ENCODE measurements at regions not wholly inside any gene's neighbourhood (a gene's known extent, or its start where the extent isn't known, plus 50 kb on each side); places are given as distances from the start of the nearest gene placed in this dataset.

GRCh38 chr20:12019715-12020114 lies 102.0 kb downstream of the BTBD3 start:
- WGBS, 2 donors = 68 to 74% methylated on average over 3 of the region's 3 CpGs

DNA sequence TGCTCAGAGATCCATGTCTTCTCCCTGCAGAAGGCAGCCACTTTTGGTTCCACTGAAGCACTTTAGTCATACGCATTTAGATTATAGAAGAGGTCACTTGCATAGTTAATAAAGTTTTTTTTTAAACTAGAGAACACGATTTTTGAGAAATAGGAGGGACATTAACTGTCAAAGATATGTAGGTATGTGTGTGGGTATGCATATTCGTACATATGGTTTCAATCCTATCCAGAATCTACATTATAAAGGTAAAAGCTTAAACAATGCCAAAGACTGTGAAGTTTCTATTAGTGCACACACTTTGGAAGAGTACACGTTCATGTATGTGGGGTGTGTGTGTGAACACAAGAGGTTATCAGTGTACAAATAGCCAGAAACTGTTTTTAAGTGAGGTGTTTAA lies 103.2 kb downstream of the BTBD3 start:
- 72 to 80% methylated on average over 4 of the region's 4 CpGs for WGBS, 2 donors
- H3K36me3 ChIP-seq (ENCODE audit: control insufficient read depth in 2 of 2, insufficient read depth in 2 of 2, low read length in 1 of 2) = no peaks in the 10 kb centered on the region

More at GRCh38 chr20:12019715-12020114, 102.0 kb downstream of the BTBD3 start:
- Histone ChIP-seq H3K4me3 (ENCODE audit: low read depth in 1 of 2, low read length in 2 of 2) (no peak overlapping the region), H3K36me3 (ENCODE audit: control insufficient read depth in 2 of 2, insufficient read depth in 2 of 2, low read length in 1 of 2) (no peaks in the 10 kb centered on the region), H3K4me1 (ENCODE audit: control insufficient read depth in 2 of 2, insufficient read depth in 2 of 2, low read length in 1 of 2) (no peaks in the 10 kb centered on the region), H3K27ac (ENCODE audit: low read depth in 2 of 2, low read length in 1 of 2) (no peak overlapping the region), H3K27me3 (ENCODE audit: control insufficient read depth in 1 of 2, insufficient read depth in 2 of 2, low read length in 2 of 2) (no peaks in the 10 kb centered on the region), H3K9me3 (ENCODE audit: control insufficient read depth in 2 of 2, insufficient read depth in 1 of 2, low read depth in 1 of 2, low read length in 1 of 2) (no peaks in the 10 kb centered on the region)

DNA sequence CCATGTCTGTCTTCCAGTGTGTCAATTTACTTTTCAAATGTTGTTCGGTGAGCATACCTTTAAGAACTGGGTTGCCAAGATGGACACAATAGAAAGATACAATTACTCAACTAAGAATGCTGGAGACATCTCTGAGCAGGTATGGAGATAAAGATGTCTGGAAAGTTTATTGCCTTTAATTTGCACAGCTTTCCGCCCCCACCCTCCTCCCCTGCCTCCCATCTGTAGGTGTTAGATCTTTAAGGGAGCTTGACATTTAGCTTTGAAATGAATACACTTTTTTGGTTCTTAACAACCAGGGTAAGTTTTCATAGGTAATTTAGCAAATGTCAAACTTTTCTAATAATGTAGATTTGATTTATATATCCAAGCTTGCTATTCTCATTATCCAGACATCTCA lies 104.4 kb downstream of the BTBD3 start:
- Histone ChIP-seq H3K27ac (ENCODE audit: low read depth in 2 of 2, low read length in 1 of 2) (no peak overlapping the region), H3K36me3 (ENCODE audit: control insufficient read depth in 2 of 2, insufficient read depth in 2 of 2, low read length in 1 of 2) (no peaks in the 10 kb centered on the region), H3K4me1 (ENCODE audit: control insufficient read depth in 2 of 2, insufficient read depth in 2 of 2, low read length in 1 of 2) (no peaks in the 10 kb centered on the region), H3K27me3 (ENCODE audit: control insufficient read depth in 1 of 2, insufficient read depth in 2 of 2, low read length in 2 of 2) (no peaks in the 10 kb centered on the region), H3K9me3 (ENCODE audit: control insufficient read depth in 2 of 2, insufficient read depth in 1 of 2, low read depth in 1 of 2, low read length in 1 of 2) (no peaks in the 10 kb centered on the region), H3K4me3 (ENCODE audit: low read depth in 1 of 2, low read length in 2 of 2) (no peak overlapping the region)
- WGBS, 2 donors = 90 to 95% methylated on average over 2 of the region's 2 CpGs

More for the DNA sequence above, 103.2 kb downstream of the BTBD3 start:
- Histone ChIP-seq H3K4me3 (ENCODE audit: low read depth in 1 of 2, low read length in 2 of 2) (no peak overlapping the region), H3K4me1 (ENCODE audit: control insufficient read depth in 2 of 2, insufficient read depth in 2 of 2, low read length in 1 of 2) (no peaks in the 10 kb centered on the region), H3K27me3 (ENCODE audit: control insufficient read depth in 1 of 2, insufficient read depth in 2 of 2, low read length in 2 of 2) (no peaks in the 10 kb centered on the region), H3K9me3 (ENCODE audit: control insufficient read depth in 2 of 2, insufficient read depth in 1 of 2, low read depth in 1 of 2, low read length in 1 of 2) (no peaks in the 10 kb centered on the region), H3K27ac (ENCODE audit: low read depth in 2 of 2, low read length in 1 of 2) (no peak overlapping the region)

GRCh38 chr20:12023194-12023795 lies 105.6 kb downstream of the BTBD3 start:
- H3K27me3 ChIP-seq (ENCODE audit: control insufficient read depth in 1 of 2, insufficient read depth in 2 of 2, low read length in 2 of 2) = no peaks in the 10 kb centered on the region
- no peaks in the 10 kb centered on the region for H3K9me3 ChIP-seq (ENCODE audit: control insufficient read depth in 2 of 2, insufficient read depth in 1 of 2, low read depth in 1 of 2, low read length in 1 of 2)
- no peak overlapping the region for H3K4me3 ChIP-seq (ENCODE audit: low read depth in 1 of 2, low read length in 2 of 2)
- H3K36me3 ChIP-seq (ENCODE audit: control insufficient read depth in 2 of 2, insufficient read depth in 2 of 2, low read length in 1 of 2) = no peaks in the 10 kb centered on the region
- WGBS, 2 donors = 81 to 95% methylated on average over 3 of the region's 3 CpGs
- H3K27ac ChIP-seq (ENCODE audit: low read depth in 2 of 2, low read length in 1 of 2) = no peak overlapping the region
- no peaks in the 10 kb centered on the region for H3K4me1 ChIP-seq (ENCODE audit: control insufficient read depth in 2 of 2, insufficient read depth in 2 of 2, low read length in 1 of 2)

- Histone ChIP-seq H3K4me1 (ENCODE audit: control insufficient read depth in 2 of 2, insufficient read depth in 2 of 2, low read length in 1 of 2) (no peaks in the 10 kb centered on the region), H3K27me3 (ENCODE audit: control insufficient read depth in 1 of 2, insufficient read depth in 2 of 2, low read length in 2 of 2) (no peaks in the 10 kb centered on the region), H3K27ac (ENCODE audit: low read depth in 2 of 2, low read length in 1 of 2) (no peak overlapping the region), H3K4me3 (ENCODE audit: low read depth in 1 of 2, low read length in 2 of 2) (no peak overlapping the region), H3K9me3 (ENCODE audit: control insufficient read depth in 2 of 2, insufficient read depth in 1 of 2, low read depth in 1 of 2, low read length in 1 of 2) (no peaks in the 10 kb centered on the region), H3K36me3 (ENCODE audit: control insufficient read depth in 2 of 2, insufficient read depth in 2 of 2, low read length in 1 of 2) (no peaks in the 10 kb centered on the region)
- WGBS, 2 donors = 90 to 91% methylated on average over 6 of the region's 6 CpGs
These were observed 111.1 kb downstream of the BTBD3 start for GRCh38 chr20:12028771-12029170.

DNA sequence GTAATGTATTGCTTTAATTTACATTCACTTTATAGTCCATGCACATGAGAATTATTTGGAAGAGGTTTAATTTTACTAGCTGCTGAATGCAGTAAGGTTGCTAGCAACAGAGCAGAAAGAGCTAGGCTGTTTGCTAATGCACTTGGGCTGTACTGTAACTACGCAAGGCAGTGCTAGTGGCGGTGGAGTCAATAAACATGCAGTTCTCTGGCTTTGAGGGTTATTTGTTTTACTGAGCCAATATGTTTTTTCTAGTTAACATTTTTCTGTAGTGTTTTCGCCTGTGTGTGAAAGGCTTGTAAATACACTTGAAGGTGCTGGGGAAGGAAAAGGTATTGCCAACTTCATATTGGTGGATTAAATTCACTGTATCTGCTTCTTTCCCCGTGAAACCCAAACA lies 112.8 kb downstream of the BTBD3 start:
- Histone ChIP-seq H3K4me3 (ENCODE audit: low read depth in 1 of 2, low read length in 2 of 2) (no peak overlapping the region), H3K4me1 (ENCODE audit: control insufficient read depth in 2 of 2, insufficient read depth in 2 of 2, low read length in 1 of 2) (no peaks in the 10 kb centered on the region), H3K9me3 (ENCODE audit: control insufficient read depth in 2 of 2, insufficient read depth in 1 of 2, low read depth in 1 of 2, low read length in 1 of 2) (no peaks in the 10 kb centered on the region), H3K27me3 (ENCODE audit: control insufficient read depth in 1 of 2, insufficient read depth in 2 of 2, low read length in 2 of 2) (no peaks in the 10 kb centered on the region), H3K36me3 (ENCODE audit: control insufficient read depth in 2 of 2, insufficient read depth in 2 of 2, low read length in 1 of 2) (no peaks in the 10 kb centered on the region), H3K27ac (ENCODE audit: low read depth in 2 of 2, low read length in 1 of 2) (no peak overlapping the region)
- 70 to 79% methylated on average over 4 of the region's 4 CpGs for WGBS, 2 donors

GRCh38 chr20:12036142-12036541 lies 118.4 kb downstream of the BTBD3 start:
- whole genome bisulfite sequencing, 2 donors = 89 to 93% methylated on average over 2 of the region's 2 CpGs
- Histone ChIP-seq H3K36me3 (ENCODE audit: control insufficient read depth in 2 of 2, insufficient read depth in 2 of 2, low read length in 1 of 2) (no peaks in the 10 kb centered on the region), H3K4me1 (ENCODE audit: control insufficient read depth in 2 of 2, insufficient read depth in 2 of 2, low read length in 1 of 2) (no peaks in the 10 kb centered on the region), H3K27ac (ENCODE audit: low read depth in 2 of 2, low read length in 1 of 2) (no peak overlapping the region), H3K27me3 (ENCODE audit: control insufficient read depth in 1 of 2, insufficient read depth in 2 of 2, low read length in 2 of 2) (no peaks in the 10 kb centered on the region), H3K9me3 (ENCODE audit: control insufficient read depth in 2 of 2, insufficient read depth in 1 of 2, low read depth in 1 of 2, low read length in 1 of 2) (no peaks in the 10 kb centered on the region), H3K4me3 (ENCODE audit: low read depth in 1 of 2, low read length in 2 of 2) (no peak overlapping the region)

- no peak overlapping the region for H3K27ac ChIP-seq (ENCODE audit: low read depth in 2 of 2, low read length in 1 of 2)
- no peaks in the 10 kb centered on the region for H3K4me1 ChIP-seq (ENCODE audit: control insufficient read depth in 2 of 2, insufficient read depth in 2 of 2, low read length in 1 of 2)
- no peak overlapping the region for H3K4me3 ChIP-seq (ENCODE audit: low read depth in 1 of 2, low read length in 2 of 2)
- no peaks in the 10 kb centered on the region for H3K27me3 ChIP-seq (ENCODE audit: control insufficient read depth in 1 of 2, insufficient read depth in 2 of 2, low read length in 2 of 2)
- 62 to 69% methylated on average over 5 of the region's 5 CpGs for WGBS, 2 donors
- H3K36me3 ChIP-seq (ENCODE audit: control insufficient read depth in 2 of 2, insufficient read depth in 2 of 2, low read length in 1 of 2) = no peaks in the 10 kb centered on the region
- H3K9me3 ChIP-seq (ENCODE audit: control insufficient read depth in 2 of 2, insufficient read depth in 1 of 2, low read depth in 1 of 2, low read length in 1 of 2) = no peaks in the 10 kb centered on the region
These were observed 119.8 kb downstream of the BTBD3 start for GRCh38 chr20:12037521-12037920.

- no peak overlapping the region for H3K27ac ChIP-seq (ENCODE audit: low read depth in 2 of 2, low read length in 1 of 2)
- 61 to 76% methylated on average over 7 of the region's 7 CpGs for WGBS, 2 donors
- no peaks in the 10 kb centered on the region for H3K4me1 ChIP-seq (ENCODE audit: control insufficient read depth in 2 of 2, insufficient read depth in 2 of 2, low read length in 1 of 2)
- no peaks in the 10 kb centered on the region for H3K9me3 ChIP-seq (ENCODE audit: control insufficient read depth in 2 of 2, insufficient read depth in 1 of 2, low read depth in 1 of 2, low read length in 1 of 2)
- H3K36me3 ChIP-seq (ENCODE audit: control insufficient read depth in 2 of 2, insufficient read depth in 2 of 2, low read length in 1 of 2) = no peaks in the 10 kb centered on the region
- no peaks in the 10 kb centered on the region for H3K27me3 ChIP-seq (ENCODE audit: control insufficient read depth in 1 of 2, insufficient read depth in 2 of 2, low read length in 2 of 2)
- H3K4me3 ChIP-seq (ENCODE audit: low read depth in 1 of 2, low read length in 2 of 2) = no peak overlapping the region
These were observed 122.6 kb downstream of the BTBD3 start for GRCh38 chr20:12040261-12040660.

GRCh38 chr20:12044969-12045368 lies 127.3 kb downstream of the BTBD3 start:
- H3K4me3 ChIP-seq (ENCODE audit: low read depth in 1 of 2, low read length in 2 of 2) = no peak overlapping the region
- H3K4me1 ChIP-seq (ENCODE audit: control insufficient read depth in 2 of 2, insufficient read depth in 2 of 2, low read length in 1 of 2) = no peaks in the 10 kb centered on the region
- H3K27ac ChIP-seq (ENCODE audit: low read depth in 2 of 2, low read length in 1 of 2) = no peak overlapping the region
- no peaks in the 10 kb centered on the region for H3K9me3 ChIP-seq (ENCODE audit: control insufficient read depth in 2 of 2, insufficient read depth in 1 of 2, low read depth in 1 of 2, low read length in 1 of 2)
- no peaks in the 10 kb centered on the region for H3K27me3 ChIP-seq (ENCODE audit: control insufficient read depth in 1 of 2, insufficient read depth in 2 of 2, low read length in 2 of 2)
- H3K36me3 ChIP-seq (ENCODE audit: control insufficient read depth in 2 of 2, insufficient read depth in 2 of 2, low read length in 1 of 2) = no peaks in the 10 kb centered on the region

Data from esophagus (tissue), 2 donors.